GM23248 (cell line): ENCODE measurements at regions not wholly inside any gene's neighbourhood (a gene's known extent, or its start where the extent isn't known, plus 50 kb on each side); places are given as distances from the start of the nearest gene placed in this dataset.

Source experiments
- EZH2 ChIP-seq: fragments of 200-600 bp; sonication (generic); IDR thresholded peaks from 2 replicates; pipeline ENCODE4 v1.6.1; 2018; ENCODE audit warnings: antibody characterized with exemption, mild to moderate bottlenecking; ENCODE audit not compliant: insufficient read depth, poor library complexity, severe bottlenecking
- EZH2phosphoT487 ChIP-seq: fragments of 200-600 bp; sonication (generic); IDR thresholded peaks from 2 replicates; pipeline ENCODE4 v1.6.1; 2018; ENCODE audit warnings: antibody characterized with exemption, moderate library complexity, mild to moderate bottlenecking, low read depth; ENCODE audit not compliant: insufficient read depth

DNA sequence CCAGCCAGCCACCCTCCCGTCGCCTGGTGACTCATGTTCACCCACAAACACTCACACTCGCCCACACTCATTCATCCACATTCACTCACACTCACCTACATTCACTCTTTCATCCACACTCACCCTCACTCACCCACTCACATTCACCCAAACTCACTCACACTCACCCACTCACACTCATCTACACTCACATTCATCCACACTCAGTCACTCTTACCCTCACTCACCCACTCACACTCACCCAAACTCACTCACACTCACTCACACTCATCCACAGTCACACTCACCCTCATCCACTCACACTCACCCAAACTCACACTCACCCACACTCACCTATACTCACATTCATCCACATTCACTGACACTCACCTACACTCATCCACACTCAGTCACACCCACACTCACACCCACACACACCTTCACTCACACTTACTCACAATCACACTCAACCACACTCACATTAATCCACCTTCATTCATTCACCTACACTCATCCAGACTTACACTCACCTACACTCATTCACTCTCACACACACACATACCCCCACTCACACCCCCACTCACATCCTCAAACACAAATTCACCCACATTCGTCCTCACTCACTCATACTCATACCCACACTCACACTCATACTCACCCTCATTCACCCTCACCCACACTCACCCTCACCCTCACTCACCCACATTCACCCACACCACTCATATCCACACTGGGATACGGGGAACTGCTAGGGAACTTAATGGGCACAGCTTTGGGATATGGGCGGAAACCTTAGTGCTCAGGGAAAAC lies 2221.6 kb upstream of the AGA start:
- no peak for TF ChIP-seq EZH2phosphoT487
- TF ChIP-seq EZH2: no peak
